ENCODE measurements at regions not wholly inside any gene's neighbourhood (a gene's known extent, or its start where the extent isn't known, plus 50 kb on each side); places are given as distances from the start of the nearest gene placed in this dataset.

DNA sequence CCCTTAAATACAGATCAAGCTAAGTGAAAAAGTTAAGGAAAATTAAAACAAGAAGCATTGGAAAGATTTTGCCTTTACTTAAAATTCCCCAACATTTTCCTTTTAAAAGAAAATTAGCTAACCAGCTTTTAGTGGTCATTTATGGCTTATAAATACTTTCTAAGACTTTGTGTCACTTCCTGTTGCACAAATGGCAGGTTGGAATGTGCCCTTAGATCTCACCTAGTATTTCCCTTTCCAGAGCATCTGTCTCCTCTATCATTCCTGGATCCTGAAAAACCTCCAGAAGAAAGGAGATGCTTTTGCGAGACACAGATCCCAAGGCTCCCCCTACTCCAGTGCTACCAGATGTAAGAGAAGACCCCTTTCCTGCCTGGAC is 58.3 kb downstream of the ARF6 start:
- DNase-seq (ENCODE audit: low read depth, low spot score) (no peak), ATAC-seq (no peak)
- H3K9ac ChIP-seq (ENCODE audit: low read length): peak overlapping the region; percentile 37; the same call in 1 of the 2 replicates
- H3K79me2 ChIP-seq (ENCODE audit: insufficient read depth, low read length): no peaks in the 10 kb centered on the region
- peak overlapping the region; percentile 81 for H2AFZ ChIP-seq (ENCODE audit: low read depth, low read length, poor library complexity, severe bottlenecking)
- ChIA-PET POLR2A (interaction anchor here (0.8 kb wide), 1 partner anchor 50 kb away, joined by 3 read pairs; no protein-coding TSS in a partner anchor), CTCF (interaction anchor here (0.8 to 1.5 kb wide), 3 partner anchors 29 to 89 kb away, joined by 3 to 4 read pairs (median 3); no protein-coding TSS in a partner anchor), RAD21 (ENCODE audit: low non-redundant PET in 1 of 2, low total read pairs in 2 of 2, uncharacterized antibody in 2 of 2, unreplicated experiment in 2 of 2) (interaction anchor here in 1 of 2 experiments (0.6 kb wide), 1 partner anchor 15 kb away, joined by 3 read pairs; no protein-coding TSS in a partner anchor)
- no peaks in the 10 kb centered on the region for H3K9me3 ChIP-seq (ENCODE audit: control insufficient read depth in 1 of 2, insufficient read depth in 1 of 2, low read depth in 1 of 2, low read length in 2 of 2)
- peak overlapping the region; percentile 72 for H3K4me2 ChIP-seq (ENCODE audit: low read length)
- H3K4me3 ChIP-seq (replicated peaks in 1 of 2; ENCODE audit: low read depth in 1 of 2, low read length in 2 of 2): peak overlapping the region in 1 of 2 experiments; percentile 38; a peak in 1 of 4 replicates
- no peaks in the 10 kb centered on the region for H3K27me3 ChIP-seq (ENCODE audit: insufficient read depth, low read length)
- BruUV-seq (replicated peaks): no TSS peak
- H3K9me2 ChIP-seq (ENCODE audit: insufficient read depth): no peaks in the 10 kb centered on the region
- H3K4me1 ChIP-seq (ENCODE audit: control insufficient read depth in 1 of 2, insufficient read depth in 2 of 2, low read length in 2 of 2): peaks cover 24 to 53% of the 10 kb centered on the region in 2 experiments
- intact Hi-C loops (cut with micrococcal nuclease): no loop called here
- peak overlapping the region; percentile 57 for H3K27ac ChIP-seq (ENCODE audit: low read depth, low read length)
- TF ChIP-seq EZH2phosphoT487 (IDR thresholded peaks at IDR 0.05; ENCODE audit: borderline replicate concordance): no peak
- TF ChIP-seq, protein P1, sequence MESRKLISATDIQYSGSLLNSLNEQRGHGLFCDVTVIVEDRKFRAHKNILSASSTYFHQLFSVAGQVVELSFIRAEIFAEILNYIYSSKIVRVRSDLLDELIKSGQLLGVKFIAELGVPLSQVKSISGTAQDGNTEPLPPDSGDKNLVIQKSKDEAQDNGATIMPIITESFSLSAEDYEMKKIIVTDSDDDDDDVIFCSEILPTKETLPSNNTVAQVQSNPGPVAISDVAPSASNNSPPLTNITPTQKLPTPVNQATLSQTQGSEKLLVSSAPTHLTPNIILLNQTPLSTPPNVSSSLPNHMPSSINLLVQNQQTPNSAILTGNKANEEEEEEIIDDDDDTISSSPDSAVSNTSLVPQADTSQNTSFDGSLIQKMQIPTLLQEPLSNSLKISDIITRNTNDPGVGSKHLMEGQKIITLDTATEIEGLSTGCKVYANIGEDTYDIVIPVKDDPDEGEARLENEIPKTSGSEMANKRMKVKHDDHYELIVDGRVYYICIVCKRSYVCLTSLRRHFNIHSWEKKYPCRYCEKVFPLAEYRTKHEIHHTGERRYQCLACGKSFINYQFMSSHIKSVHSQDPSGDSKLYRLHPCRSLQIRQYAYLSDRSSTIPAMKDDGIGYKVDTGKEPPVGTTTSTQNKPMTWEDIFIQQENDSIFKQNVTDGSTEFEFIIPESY (IDR thresholded peaks at IDR 0.05; ENCODE audit: extremely low read depth, insufficient replicate concordance, low read length): no peak
- no peak for TF ChIP-seq CBX3 (IDR thresholded peaks at IDR 0.05; ENCODE audit: low read depth)
- TF ChIP-seq YY1 (IDR thresholded peaks at IDR 0.05; ENCODE audit: extremely low read depth, insufficient replicate concordance, low read depth, low read length): no peak
- TF ChIP-seq, protein P2, sequence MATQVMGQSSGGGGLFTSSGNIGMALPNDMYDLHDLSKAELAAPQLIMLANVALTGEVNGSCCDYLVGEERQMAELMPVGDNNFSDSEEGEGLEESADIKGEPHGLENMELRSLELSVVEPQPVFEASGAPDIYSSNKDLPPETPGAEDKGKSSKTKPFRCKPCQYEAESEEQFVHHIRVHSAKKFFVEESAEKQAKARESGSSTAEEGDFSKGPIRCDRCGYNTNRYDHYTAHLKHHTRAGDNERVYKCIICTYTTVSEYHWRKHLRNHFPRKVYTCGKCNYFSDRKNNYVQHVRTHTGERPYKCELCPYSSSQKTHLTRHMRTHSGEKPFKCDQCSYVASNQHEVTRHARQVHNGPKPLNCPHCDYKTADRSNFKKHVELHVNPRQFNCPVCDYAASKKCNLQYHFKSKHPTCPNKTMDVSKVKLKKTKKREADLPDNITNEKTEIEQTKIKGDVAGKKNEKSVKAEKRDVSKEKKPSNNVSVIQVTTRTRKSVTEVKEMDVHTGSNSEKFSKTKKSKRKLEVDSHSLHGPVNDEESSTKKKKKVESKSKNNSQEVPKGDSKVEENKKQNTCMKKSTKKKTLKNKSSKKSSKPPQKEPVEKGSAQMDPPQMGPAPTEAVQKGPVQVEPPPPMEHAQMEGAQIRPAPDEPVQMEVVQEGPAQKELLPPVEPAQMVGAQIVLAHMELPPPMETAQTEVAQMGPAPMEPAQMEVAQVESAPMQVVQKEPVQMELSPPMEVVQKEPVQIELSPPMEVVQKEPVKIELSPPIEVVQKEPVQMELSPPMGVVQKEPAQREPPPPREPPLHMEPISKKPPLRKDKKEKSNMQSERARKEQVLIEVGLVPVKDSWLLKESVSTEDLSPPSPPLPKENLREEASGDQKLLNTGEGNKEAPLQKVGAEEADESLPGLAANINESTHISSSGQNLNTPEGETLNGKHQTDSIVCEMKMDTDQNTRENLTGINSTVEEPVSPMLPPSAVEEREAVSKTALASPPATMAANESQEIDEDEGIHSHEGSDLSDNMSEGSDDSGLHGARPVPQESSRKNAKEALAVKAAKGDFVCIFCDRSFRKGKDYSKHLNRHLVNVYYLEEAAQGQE (IDR thresholded peaks at IDR 0.05; ENCODE audit: low read depth): no peak
- no peak for TF ChIP-seq RAD21 (IDR thresholded peaks at IDR 0.05; ENCODE audit: low read depth)
- TF ChIP-seq JUND (IDR thresholded peaks at IDR 0.05): no peak
- TF ChIP-seq POLR2A (IDR thresholded peaks at IDR 0.05; ENCODE audit: borderline replicate concordance, extremely low read depth, insufficient read depth, insufficient read length): no peak
- TF ChIP-seq, protein P3, sequence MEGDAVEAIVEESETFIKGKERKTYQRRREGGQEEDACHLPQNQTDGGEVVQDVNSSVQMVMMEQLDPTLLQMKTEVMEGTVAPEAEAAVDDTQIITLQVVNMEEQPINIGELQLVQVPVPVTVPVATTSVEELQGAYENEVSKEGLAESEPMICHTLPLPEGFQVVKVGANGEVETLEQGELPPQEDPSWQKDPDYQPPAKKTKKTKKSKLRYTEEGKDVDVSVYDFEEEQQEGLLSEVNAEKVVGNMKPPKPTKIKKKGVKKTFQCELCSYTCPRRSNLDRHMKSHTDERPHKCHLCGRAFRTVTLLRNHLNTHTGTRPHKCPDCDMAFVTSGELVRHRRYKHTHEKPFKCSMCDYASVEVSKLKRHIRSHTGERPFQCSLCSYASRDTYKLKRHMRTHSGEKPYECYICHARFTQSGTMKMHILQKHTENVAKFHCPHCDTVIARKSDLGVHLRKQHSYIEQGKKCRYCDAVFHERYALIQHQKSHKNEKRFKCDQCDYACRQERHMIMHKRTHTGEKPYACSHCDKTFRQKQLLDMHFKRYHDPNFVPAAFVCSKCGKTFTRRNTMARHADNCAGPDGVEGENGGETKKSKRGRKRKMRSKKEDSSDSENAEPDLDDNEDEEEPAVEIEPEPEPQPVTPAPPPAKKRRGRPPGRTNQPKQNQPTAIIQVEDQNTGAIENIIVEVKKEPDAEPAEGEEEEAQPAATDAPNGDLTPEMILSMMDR (IDR thresholded peaks at IDR 0.05 in 2 of 3, conservative IDR thresholded peaks at IDR 0.05 in 1 of 3; ENCODE audit: borderline replicate concordance in 1 of 3, insufficient read depth in 1 of 3, low read depth in 2 of 3, low read length in 2 of 3): no peak
- no peak for TF ChIP-seq EZH2 (IDR thresholded peaks at IDR 0.05)
- TF ChIP-seq EGR1 (IDR thresholded peaks at IDR 0.05; ENCODE audit: low read depth): no peak
- TF ChIP-seq, protein P4, sequence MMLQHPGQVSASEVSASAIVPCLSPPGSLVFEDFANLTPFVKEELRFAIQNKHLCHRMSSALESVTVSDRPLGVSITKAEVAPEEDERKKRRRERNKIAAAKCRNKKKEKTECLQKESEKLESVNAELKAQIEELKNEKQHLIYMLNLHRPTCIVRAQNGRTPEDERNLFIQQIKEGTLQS (IDR thresholded peaks at IDR 0.05): no peak
- no peak for TF ChIP-seq FOSL1 (IDR thresholded peaks at IDR 0.05; ENCODE audit: low read depth)
- TF ChIP-seq SP1 (IDR thresholded peaks at IDR 0.05; ENCODE audit: low read depth): no peak
- TF ChIP-seq ZFX (IDR thresholded peaks at IDR 0.05): no peak
- TF ChIP-seq TCF7L2 (IDR thresholded peaks at IDR 0.05; ENCODE audit: borderline replicate concordance, extremely low read depth, insufficient read depth, insufficient read length): no peak
- no peaks in the 10 kb centered on the region for H4K20me1 ChIP-seq (ENCODE audit: insufficient read depth)
- H3K36me3 ChIP-seq (ENCODE audit: control insufficient read depth in 1 of 2, insufficient read depth in 2 of 2, low read length in 2 of 2): no peaks in the 10 kb centered on the region
